ENCODE measurements at regions not wholly inside any gene's neighbourhood (a gene's known extent, or its start where the extent isn't known, plus 50 kb on each side); places are given as distances from the start of the nearest gene placed in this dataset.
"Not testable (repeated sequence)": the region's sequence is repeated elsewhere in the genome, so short reads cannot be mapped to it uniquely, and the experiment has no call there.

DNA sequence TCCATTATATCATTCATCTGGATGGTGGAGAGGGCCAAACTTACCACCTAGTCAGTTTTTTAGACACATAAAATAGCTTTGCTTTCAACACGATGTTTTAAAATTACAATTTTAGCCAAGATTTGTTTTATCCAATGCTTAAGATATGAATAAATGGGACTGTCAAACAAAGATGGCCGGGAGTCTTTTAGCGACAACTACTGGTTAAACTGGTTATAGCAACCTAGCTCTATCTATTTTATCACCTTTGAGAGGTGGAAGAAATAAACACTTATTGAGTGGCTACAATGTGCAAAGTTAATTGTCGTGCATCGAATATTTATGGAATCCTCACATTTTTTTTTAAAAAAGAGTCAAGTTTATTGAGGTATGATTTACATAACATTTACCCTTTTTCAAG lies 279.8 kb downstream of the MIAT start:
- DNase-seq: no peak

- DNase-seq: no peak
Observed at GRCh38 chr22:26939466-26939865, 282.1 kb downstream of the MIAT start.

DNA sequence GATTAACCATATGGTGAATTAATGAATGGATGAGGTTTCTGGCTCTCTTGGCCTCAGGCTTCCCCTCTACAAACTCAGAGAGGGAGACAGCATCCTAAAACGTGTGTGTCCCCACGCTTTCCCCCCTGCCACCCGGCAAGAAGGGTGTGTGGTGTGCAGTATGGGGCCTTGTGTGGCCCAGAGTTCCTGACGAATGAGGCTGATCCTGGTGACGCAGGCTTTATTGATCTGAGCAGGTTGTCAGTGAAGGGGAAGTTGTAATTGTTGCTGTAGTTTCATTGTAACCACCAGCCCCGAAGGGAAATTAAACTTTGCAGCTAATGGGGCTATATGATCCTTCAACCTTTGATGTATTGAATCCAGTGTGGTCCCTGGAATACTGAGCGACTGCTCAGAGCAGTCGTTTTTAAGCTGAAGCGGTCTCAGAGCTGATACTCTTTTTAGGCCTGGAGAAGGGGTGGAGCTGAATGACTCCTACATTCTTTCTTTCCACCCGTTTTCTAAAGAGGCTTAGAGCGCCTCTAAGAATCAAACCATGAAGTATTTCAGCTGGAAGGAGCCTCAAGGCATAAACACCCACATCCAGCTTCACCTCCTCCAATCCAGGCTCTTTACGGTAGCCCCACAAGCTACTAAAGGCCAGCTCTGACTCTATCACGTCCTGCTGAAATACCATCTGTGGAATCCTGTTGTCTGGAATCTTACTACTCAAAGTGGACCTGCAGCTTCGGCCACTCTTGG lies 284.7 kb downstream of the MIAT start:
- no peak for DNase-seq

DNA sequence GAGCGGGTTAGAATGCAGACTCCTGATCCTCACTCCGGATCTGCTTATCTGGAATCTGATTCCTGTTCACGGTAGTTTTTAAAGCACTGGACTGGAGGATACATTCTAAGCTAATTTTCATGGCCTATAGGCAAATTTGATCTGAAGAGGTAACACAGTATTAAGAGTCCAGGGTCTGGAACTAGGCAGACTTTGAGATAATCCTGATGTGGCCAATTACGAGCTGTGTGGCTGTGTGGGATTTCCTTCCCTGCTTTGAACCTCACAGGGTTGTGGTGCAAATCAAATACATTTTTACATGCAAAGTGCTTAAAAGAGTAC lies 285.2 kb downstream of the MIAT start:
- DNase-seq: no peak

DNA sequence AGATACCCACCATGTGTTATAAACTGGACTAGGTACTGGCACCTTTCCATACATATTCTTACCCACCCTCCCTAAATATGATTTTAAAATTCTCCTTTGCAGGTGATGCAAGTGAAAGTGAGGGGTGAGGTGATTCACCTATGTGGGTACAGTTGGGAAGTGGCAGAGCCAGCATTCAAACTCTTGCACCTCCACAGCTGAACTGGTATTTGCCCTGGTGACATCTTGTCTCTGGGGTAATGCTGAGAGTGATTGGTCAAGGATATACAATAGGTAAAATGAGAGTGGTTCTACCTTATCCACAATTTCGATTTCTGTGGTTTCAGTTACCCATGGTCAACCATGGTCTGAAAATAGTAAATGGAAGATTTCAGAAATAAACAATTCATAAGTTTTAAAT lies 288.2 kb downstream of the MIAT start:
- DNase-seq: no peak

- DNase-seq: peak; percentile 42
Observed at GRCh38 chr22:26949193-26949592, 291.8 kb downstream of the MIAT start.

GRCh38 chr22:26951139-26951538 lies 293.8 kb downstream of the MIAT start:
- not testable (repeated sequence) for DNase-seq

DNA sequence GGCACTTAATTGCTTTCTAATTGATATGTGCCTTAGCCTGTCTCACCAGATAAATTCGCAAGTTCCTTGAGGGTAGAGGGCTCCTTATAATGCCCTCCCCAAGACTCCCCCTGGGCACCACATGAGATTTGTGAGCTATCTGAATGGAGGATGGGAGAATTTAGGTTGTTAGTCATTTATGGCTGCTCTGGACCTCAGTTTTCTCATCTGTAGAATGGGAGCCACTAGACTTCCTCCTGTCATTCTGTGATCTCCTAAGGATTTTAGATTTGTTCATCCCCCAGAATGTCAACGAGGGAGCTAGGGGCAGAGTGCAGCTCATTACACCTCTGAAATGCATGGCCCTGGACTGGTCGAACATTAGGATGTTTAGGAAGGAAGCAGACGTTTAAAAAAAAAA lies 294.6 kb downstream of the MIAT start:
- DNase-seq: no peak

DNA sequence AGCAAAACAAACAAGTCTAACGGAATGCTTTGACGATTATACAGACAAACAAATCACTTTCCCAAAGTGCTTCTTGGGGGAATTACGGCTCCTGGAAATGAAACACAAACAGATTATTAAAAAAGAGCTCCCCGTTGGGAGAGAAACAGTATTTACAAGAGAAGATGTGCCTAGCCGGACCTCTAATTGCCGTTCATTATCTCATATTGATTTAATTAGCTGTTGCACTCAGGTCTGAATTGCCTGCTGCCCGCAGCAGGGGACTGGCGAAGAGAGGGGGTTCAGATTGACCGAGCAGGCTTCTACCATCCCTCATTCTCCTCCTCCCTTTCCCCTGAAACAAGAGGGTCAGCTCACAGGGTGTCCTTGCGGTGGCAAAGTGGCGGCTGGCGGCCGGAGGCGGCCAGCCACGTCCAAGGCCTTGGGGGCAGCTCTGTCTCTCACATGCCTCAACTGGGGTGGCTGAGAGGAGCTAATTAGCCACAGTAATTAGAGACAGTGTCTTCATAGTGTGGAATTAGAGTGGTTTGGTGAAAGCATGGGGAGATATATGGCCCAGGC lies 295.1 kb downstream of the MIAT start:
- no peak for DNase-seq

GRCh38 chr22:26953012-26953883 lies 295.9 kb downstream of the MIAT start:
- DNase-seq: no peak

DNA sequence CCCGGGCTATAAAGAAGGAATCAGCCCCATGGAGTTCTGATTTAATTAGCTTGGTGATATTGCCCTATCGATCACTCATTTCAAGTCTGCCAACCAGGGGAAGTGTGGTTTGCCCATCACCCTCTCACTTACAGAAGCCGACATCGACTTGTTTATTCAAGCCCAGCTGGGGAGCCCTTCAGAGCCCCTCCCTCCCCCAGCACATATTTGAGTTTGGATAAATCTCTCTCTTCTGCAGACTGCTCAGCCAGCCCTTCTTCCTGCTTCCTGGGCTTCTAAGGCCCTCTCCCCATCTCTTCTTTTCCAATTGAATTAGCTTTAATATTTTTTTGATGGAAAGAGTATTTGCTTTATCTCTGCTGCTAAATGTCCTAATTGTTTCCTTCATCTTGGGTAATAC lies 299.0 kb downstream of the MIAT start:
- no peak for DNase-seq

DNA sequence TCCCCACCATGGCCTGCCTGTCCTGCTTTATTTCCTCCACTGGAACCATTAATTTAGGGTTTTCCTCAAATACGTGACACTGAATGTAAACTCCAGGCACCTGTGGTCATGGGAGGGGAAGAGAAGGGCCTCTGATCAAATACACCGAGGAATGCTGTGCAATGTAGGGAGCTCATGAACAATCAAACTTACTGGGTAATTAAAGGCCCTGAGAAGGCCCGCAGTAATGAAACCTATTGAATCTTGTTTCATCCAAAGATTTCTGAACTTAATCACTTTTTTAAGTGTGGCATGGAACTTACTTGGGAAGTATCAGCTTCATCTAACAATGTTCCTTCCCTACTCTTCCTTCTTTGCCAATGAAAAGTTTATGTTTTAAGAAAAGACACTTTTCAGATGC lies 299.8 kb downstream of the MIAT start:
- no peak for DNase-seq

GRCh38 chr22:26957897-26958296 lies 300.5 kb downstream of the MIAT start:
- DNase-seq: no peak

GRCh38 chr22:26958378-26958777 lies 301.0 kb downstream of the MIAT start:
- DNase-seq: no peak

DNA sequence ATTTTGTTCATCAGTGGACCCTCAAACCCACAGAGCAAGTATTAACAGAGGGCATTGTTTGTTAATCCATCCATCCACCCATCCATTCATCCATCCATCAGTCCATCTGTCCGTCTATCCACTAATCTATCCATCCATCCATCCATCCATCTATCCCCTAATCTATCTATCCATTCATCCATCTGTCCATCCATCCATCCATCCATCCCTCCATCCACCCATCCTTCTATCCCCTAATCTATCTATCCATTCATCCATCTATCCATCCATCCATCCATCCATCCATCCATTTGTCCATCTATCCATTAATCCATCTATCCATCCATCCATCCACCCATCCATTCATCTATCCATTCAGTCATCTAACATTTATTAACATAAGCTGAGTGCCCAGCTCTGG lies 307.3 kb downstream of the MIAT start:
- no peak for DNase-seq

DNA sequence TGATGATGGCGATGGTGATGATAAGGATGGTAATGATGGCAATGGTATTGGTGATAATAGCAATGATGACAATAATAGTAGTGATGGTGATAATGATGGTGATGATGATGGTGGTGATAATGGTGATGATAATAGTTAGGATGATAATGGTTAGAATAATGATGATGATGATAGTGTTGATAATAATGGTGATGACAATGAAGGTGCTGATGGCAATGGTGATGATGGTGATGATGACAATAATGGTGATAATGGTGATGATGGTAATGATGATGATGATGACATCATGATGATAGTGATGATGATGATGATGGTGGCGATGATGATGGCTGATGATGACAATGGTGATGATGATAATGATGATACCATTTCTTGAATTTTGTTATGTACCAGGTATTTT lies 309.9 kb downstream of the MIAT start:
- no peak for DNase-seq

- no peak for DNase-seq
Observed at GRCh38 chr22:26968859-26969523, 311.6 kb downstream of the MIAT start.

- peak; percentile 9 for DNase-seq
Observed at GRCh38 chr22:26970809-26971394, 313.5 kb downstream of the MIAT start.

DNA sequence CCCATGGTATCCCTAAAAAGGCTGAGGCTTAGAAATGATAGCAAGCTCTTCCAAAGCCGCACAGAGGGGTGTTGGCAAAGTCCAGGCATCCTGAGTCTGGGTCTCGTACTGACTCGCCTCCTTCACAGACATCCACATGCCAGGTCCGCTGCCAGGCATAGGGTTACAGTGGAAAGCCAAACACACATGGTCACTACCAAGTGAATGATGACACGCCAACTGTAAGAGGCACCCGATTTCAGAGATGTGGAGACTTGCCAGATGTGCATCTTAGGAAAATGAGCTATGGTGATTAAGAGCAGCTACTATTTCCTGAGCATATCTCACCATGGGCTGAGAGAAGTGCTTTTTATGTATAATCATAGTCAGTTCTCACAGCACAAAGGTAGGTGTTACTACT lies 314.9 kb downstream of the MIAT start:
- DNase-seq: no peak

GRCh38 chr22:26972915-26973314 lies 315.5 kb downstream of the MIAT start:
- DNase-seq: not testable (repeated sequence)

GRCh38 chr22:26974034-26974433 lies 316.6 kb downstream of the MIAT start:
- no peak for DNase-seq

- DNase-seq: no peak
Observed at GRCh38 chr22:26974914-26975803, 317.8 kb downstream of the MIAT start.

Data from hematopoietic multipotent progenitor cell treated with erythropoietin and hydrocortisone succinate and interleukin-3 and kit ligand, for 6 days (in vitro differentiated cells).